Caco-2 (cell line): ENCODE measurements at regions not wholly inside any gene's neighbourhood (a gene's known extent, or its start where the extent isn't known, plus 50 kb on each side); places are given as distances from the start of the nearest gene placed in this dataset.

ENCODE experiments used
- BruUV-seq: library from RNA; stranded (reverse); fragments of 400-500 nt; replicated peaks from 2 replicates; lab custom pipeline; 2021; lab: Mats Ljungman, UMichigan
- CTCF ChIA-PET: fragments of 300-600 bp; sonication (Branson Sonifier 250); formaldehyde crosslinking; loops from one replicate; lab custom pipeline; 2022; ENCODE audit warnings: antibody characterized with exemption; lab: Charles Lee
- POLR2A ChIA-PET: fragments of 300-600 bp; sonication (Branson Sonifier 250); formaldehyde crosslinking; loops from one replicate; lab custom pipeline; 2022; ENCODE audit warnings: antibody characterized with exemption; lab: Charles Lee
- DNase-seq, 2 experiments: peaks; one replicate each; pipeline versions ENCODE4 v3.0.0 to v3.0.0-alpha.2; 2020 to 2022
- H3K27me3 ChIP-seq: replicated peaks from 2 replicates; pipeline ENCODE4 v1.6.0; 2011; ENCODE audit warnings: low read length; ENCODE audit not compliant: control insufficient read depth, insufficient read depth
- H3K36me3 ChIP-seq: 2 replicates; pipeline ENCODE4 v1.5.1; 2011; ENCODE audit warnings: low read length; ENCODE audit not compliant: control insufficient read depth, insufficient read depth
- H3K4me1 ChIP-seq: fragments of 250-450 bp; sonication (Bioruptor Pico); 2 replicates; pipeline ENCODE4 v1.5.1; 2020; ENCODE audit warnings: mild to moderate bottlenecking
- H3K4me3 ChIP-seq: 2 replicates; pipeline ENCODE4 v1.5.1; 2011; ENCODE audit warnings: low read depth, mild to moderate bottlenecking, control low read depth, low read length
- H3K9me3 ChIP-seq: fragments of 250-450 bp; sonication (Bioruptor Pico); 2 replicates; pipeline ENCODE4 v1.5.1; 2020; ENCODE audit warnings: mild to moderate bottlenecking, moderate library complexity
- H3K27ac Mint-ChIP-seq: one replicate; pipeline ENCODE4 v1.8.0; 2022; ENCODE audit warnings: mixed read lengths; ENCODE audit not compliant: unreplicated experiment
- H3K27me3 Mint-ChIP-seq: one replicate; pipeline ENCODE4 v1.8.0; 2022; ENCODE audit warnings: mixed read lengths; ENCODE audit not compliant: insufficient read depth, unreplicated experiment
- H3K36me3 Mint-ChIP-seq: one replicate; pipeline ENCODE4 v1.8.0; 2022; ENCODE audit warnings: mild to moderate bottlenecking, mixed read lengths; ENCODE audit not compliant: insufficient read depth, unreplicated experiment
- H3K4me1 Mint-ChIP-seq: one replicate; pipeline ENCODE4 v1.8.0; 2022; ENCODE audit warnings: low read depth, mixed read lengths; ENCODE audit not compliant: unreplicated experiment
- H3K4me3 Mint-ChIP-seq: one replicate; pipeline ENCODE4 v1.8.0; 2022; ENCODE audit warnings: mild to moderate bottlenecking, moderate library complexity, mixed read lengths; ENCODE audit not compliant: unreplicated experiment
- H3K9me3 Mint-ChIP-seq: one replicate; pipeline ENCODE4 v1.8.0; 2022; ENCODE audit warnings: mixed read lengths; ENCODE audit not compliant: unreplicated experiment
- intact Hi-C: fragments of 100-400 bp; cut with micrococcal nuclease; formaldehyde crosslinking; loops from one replicate; pipeline ENCODE4 v1.10.0; 2022; ENCODE audit not compliant: unreplicated experiment
- TF ChIP-seq, protein P1 (sequence below), 2 experiments: fragments of 200-600 bp in 1 of 2; IDR thresholded peaks; 1 replicate in 1 of 2; 2 replicates in 1 of 2; pipeline versions ENCODE4 v1.5.1 to v1.8.0; 2011 to 2022; ENCODE audit warnings: antibody characterized with exemption in 1 of 2, control low read depth in 1 of 2, inconsistent platforms in 1 of 2, low read depth in 1 of 2, low read length in 1 of 2, mild to moderate bottlenecking in 1 of 2, moderate library complexity in 1 of 2; ENCODE audit not compliant: insufficient read depth in 1 of 2, severe bottlenecking in 1 of 2, unreplicated experiment in 1 of 2

- BruUV-seq, result no TSS peak
- ChIA-PET CTCF (no interaction called here), POLR2A (no interaction called here)
- Mint-ChIP-seq H3K36me3 (no peaks in the 10 kb centered on the region), H3K4me3 (no peak overlapping the region), H3K27ac (no peak overlapping the region), H3K27me3 (no peaks in the 10 kb centered on the region), H3K4me1 (no peaks in the 10 kb centered on the region), H3K9me3 (peaks cover 7% of the 10 kb centered on the region)
- Histone ChIP-seq H3K4me3 (no peak overlapping the region), H3K36me3 (no peaks in the 10 kb centered on the region), H3K9me3 (no peaks in the 10 kb centered on the region), H3K4me1 (no peaks in the 10 kb centered on the region), H3K27me3 (no peaks in the 10 kb centered on the region)
- TF ChIP-seq, protein P1, sequence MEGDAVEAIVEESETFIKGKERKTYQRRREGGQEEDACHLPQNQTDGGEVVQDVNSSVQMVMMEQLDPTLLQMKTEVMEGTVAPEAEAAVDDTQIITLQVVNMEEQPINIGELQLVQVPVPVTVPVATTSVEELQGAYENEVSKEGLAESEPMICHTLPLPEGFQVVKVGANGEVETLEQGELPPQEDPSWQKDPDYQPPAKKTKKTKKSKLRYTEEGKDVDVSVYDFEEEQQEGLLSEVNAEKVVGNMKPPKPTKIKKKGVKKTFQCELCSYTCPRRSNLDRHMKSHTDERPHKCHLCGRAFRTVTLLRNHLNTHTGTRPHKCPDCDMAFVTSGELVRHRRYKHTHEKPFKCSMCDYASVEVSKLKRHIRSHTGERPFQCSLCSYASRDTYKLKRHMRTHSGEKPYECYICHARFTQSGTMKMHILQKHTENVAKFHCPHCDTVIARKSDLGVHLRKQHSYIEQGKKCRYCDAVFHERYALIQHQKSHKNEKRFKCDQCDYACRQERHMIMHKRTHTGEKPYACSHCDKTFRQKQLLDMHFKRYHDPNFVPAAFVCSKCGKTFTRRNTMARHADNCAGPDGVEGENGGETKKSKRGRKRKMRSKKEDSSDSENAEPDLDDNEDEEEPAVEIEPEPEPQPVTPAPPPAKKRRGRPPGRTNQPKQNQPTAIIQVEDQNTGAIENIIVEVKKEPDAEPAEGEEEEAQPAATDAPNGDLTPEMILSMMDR (IDR thresholded peaks at IDR 0.05; ENCODE audit: insufficient read depth in 1 of 2, low read depth in 1 of 2, low read length in 1 of 2, severe bottlenecking in 1 of 2, unreplicated experiment in 1 of 2), result no peak
- no peak for DNase-seq
- intact Hi-C loops, result no loop called here
Observed at GRCh38 chr12:30144777-30145683, 361.3 kb upstream of the TMTC1 start.

DNA sequence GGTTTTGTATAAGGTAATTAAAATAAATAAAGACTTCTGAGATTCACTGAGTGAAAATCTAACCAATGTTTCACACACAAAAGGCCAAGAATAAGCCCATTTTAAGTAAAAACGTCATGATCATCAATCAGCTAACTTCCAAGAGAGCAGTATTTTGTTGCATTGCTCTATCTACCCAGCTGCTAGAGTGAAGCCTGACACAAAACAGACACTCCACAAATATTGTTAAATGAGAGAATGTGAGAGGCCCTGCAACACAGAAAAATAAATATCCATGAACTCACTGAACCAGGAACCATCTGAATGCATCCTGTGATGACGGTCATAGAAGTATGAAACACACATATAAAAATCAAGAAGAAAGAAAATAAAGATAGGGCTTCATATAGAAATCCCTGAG lies 358.6 kb upstream of the TMTC1 start:
- TF ChIP-seq, protein P1 (IDR thresholded peaks at IDR 0.05; ENCODE audit: insufficient read depth in 1 of 2, low read depth in 1 of 2, low read length in 1 of 2, severe bottlenecking in 1 of 2, unreplicated experiment in 1 of 2), result no peak
- intact Hi-C loops, result no loop called here
- Mint-ChIP-seq H3K9me3 (peaks cover 23% of the 10 kb centered on the region), H3K36me3 (no peaks in the 10 kb centered on the region), H3K27ac (no peak overlapping the region), H3K4me1 (no peaks in the 10 kb centered on the region), H3K4me3 (no peak overlapping the region), H3K27me3 (no peaks in the 10 kb centered on the region)
- ChIA-PET CTCF (no interaction called here), POLR2A (no interaction called here)
- BruUV-seq, result no TSS peak
- Histone ChIP-seq H3K4me1 (no peaks in the 10 kb centered on the region), H3K36me3 (no peaks in the 10 kb centered on the region), H3K9me3 (no peaks in the 10 kb centered on the region), H3K4me3 (no peak overlapping the region), H3K27me3 (no peaks in the 10 kb centered on the region)
- no peak for DNase-seq

- ChIA-PET CTCF (no interaction called here), POLR2A (no interaction called here)
- Mint-ChIP-seq H3K9me3 (peaks cover 23% of the 10 kb centered on the region), H3K27me3 (no peaks in the 10 kb centered on the region), H3K4me3 (no peak overlapping the region), H3K4me1 (no peaks in the 10 kb centered on the region), H3K27ac (no peak overlapping the region), H3K36me3 (no peaks in the 10 kb centered on the region)
- H3K4me3 ChIP-seq, result no peak overlapping the region
- H3K27me3 ChIP-seq, result no peaks in the 10 kb centered on the region
- no peak for DNase-seq
- no peaks in the 10 kb centered on the region for H3K36me3 ChIP-seq
- no TSS peak for BruUV-seq
- 0 out of 2 replicates have a peak, but pooled peaks cover 3% of the 10 kb centered on the region for H3K4me1 ChIP-seq
- H3K9me3 ChIP-seq, result no peaks in the 10 kb centered on the region
- TF ChIP-seq, protein P1 (IDR thresholded peaks at IDR 0.05; ENCODE audit: insufficient read depth in 1 of 2, low read depth in 1 of 2, low read length in 1 of 2, severe bottlenecking in 1 of 2, unreplicated experiment in 1 of 2), result no peak
- intact Hi-C loops, result no loop called here
Observed at GRCh38 chr12:30138483-30138882, 354.7 kb upstream of the TMTC1 start.
